ENCODE measurements at regions not wholly inside any gene's neighbourhood (a gene's known extent, or its start where the extent isn't known, plus 50 kb on each side); places are given as distances from the start of the nearest gene placed in this dataset.

GRCh38 chr4:24214796-24215195 lies 324.9 kb upstream of the PPARGC1A start (continued):
- TF ChIP-seq, protein P1, sequence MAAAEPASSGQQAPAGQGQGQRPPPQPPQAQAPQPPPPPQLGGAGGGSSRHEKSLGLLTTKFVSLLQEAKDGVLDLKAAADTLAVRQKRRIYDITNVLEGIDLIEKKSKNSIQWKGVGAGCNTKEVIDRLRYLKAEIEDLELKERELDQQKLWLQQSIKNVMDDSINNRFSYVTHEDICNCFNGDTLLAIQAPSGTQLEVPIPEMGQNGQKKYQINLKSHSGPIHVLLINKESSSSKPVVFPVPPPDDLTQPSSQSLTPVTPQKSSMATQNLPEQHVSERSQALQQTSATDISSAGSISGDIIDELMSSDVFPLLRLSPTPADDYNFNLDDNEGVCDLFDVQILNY (CRISPR knock-in tag; IDR thresholded peaks at IDR 0.05) = no peak

DNA sequence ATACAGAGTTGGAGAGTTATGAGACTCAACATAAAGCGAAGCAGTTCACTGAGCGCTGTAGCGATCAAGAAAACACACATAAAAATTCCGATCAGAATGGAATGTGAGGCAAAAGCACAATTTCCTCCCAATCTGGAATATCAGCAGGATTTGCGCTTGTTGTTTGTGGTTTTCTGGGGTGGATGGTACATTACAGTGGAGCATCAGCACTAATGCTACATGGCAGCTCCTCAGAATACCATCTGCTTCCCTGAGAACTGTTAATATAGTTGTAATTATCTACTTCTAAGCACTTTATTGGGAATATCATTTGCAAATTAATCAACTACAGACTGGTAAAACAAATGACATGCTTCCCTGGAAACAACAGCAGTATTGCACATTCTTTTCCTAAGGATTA lies 324.1 kb upstream of the PPARGC1A start:
- ATAC-seq (no peak), FAIRE-seq (no peak), DNase-seq (ENCODE audit: extremely low read depth in 1 of 4, low spot score in 3 of 4) (no peak)
- Histone ChIP-seq H3K27ac (ENCODE audit: extremely low read depth, low read depth, low read length) (no peak overlapping the region), H4K20me1 (replicated peaks; ENCODE audit: control insufficient read depth, insufficient read depth, low read length) (no peaks in the 10 kb centered on the region), H3K4me2 (ENCODE audit: insufficient read depth, low read length) (no peak overlapping the region), H3K36me3 (ENCODE audit: control insufficient read depth, insufficient read depth, low read length) (no peaks in the 10 kb centered on the region), H3K4me3 (no peak overlapping the region), H3K4me1 (replicated peaks in 1 of 2; ENCODE audit: control insufficient read depth in 2 of 2, insufficient read depth in 2 of 2, low read length in 2 of 2) (no peaks in the 10 kb centered on the region), H3K27me3 (ENCODE audit: control insufficient read depth in 2 of 2, insufficient read depth in 2 of 2, low read length in 2 of 2) (no peaks in the 10 kb centered on the region), H2AFZ (ENCODE audit: low read depth, low read length) (no peak overlapping the region), H3K9me3 (replicated peaks; ENCODE audit: control insufficient read depth, insufficient read depth, low read depth, low read length) (no peaks in the 10 kb centered on the region), H3K79me2 (ENCODE audit: control insufficient read depth, insufficient read depth, low read length) (no peaks in the 10 kb centered on the region), H3K9me1 (ENCODE audit: control insufficient read depth, insufficient read depth, low read length) (no peaks in the 10 kb centered on the region), H3K9ac (ENCODE audit: insufficient read depth in 1 of 2, low read depth in 2 of 2, low read length in 2 of 2) (no peak overlapping the region)
- in situ Hi-C loops (cut with MboI) (no loop called here), intact Hi-C loops (cut with micrococcal nuclease) (no loop called here)
- no TSS peak for BruUV-seq (replicated peaks)
- 0% methylated on average over 5 of the region's 5 CpGs for WGBS (ENCODE audit: insufficient coverage, low coverage, missing lambda C conversion rate)
- POLR2A ChIA-PET = interaction anchor here (0.5 kb wide), 1 partner anchor 683 kb away, joined by 3 read pairs; no protein-coding TSS in a partner anchor
- CTCF ChIA-PET (ENCODE audit: low intra/inter-chr PET ratio) = no interaction called here
- no peak for TF ChIP-seq NCOA4 (IDR thresholded peaks at IDR 0.05; ENCODE audit: partially characterized antibody)
- TF ChIP-seq, protein P2, sequence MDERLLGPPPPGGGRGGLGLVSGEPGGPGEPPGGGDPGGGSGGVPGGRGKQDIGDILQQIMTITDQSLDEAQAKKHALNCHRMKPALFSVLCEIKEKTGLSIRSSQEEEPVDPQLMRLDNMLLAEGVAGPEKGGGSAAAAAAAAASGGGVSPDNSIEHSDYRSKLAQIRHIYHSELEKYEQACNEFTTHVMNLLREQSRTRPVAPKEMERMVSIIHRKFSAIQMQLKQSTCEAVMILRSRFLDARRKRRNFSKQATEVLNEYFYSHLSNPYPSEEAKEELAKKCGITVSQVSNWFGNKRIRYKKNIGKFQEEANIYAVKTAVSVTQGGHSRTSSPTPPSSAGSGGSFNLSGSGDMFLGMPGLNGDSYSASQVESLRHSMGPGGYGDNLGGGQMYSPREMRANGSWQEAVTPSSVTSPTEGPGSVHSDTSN (CRISPR knock-in tag; IDR thresholded peaks at IDR 0.05; ENCODE audit: low read depth) = no peak
- TF ChIP-seq, protein P2 (tag; conservative IDR thresholded peaks at IDR 0.05; ENCODE audit: low read depth) = no peak
- no peak for TF ChIP-seq ZNF24 (IDR thresholded peaks at IDR 0.05)
- TF ChIP-seq PHF20 (IDR thresholded peaks at IDR 0.05; ENCODE audit: partially characterized antibody) = no peak
- TF ChIP-seq HNRNPL (IDR thresholded peaks at IDR 0.05; ENCODE audit: low read depth, low read length) = no peak
- TF ChIP-seq, protein P3, sequence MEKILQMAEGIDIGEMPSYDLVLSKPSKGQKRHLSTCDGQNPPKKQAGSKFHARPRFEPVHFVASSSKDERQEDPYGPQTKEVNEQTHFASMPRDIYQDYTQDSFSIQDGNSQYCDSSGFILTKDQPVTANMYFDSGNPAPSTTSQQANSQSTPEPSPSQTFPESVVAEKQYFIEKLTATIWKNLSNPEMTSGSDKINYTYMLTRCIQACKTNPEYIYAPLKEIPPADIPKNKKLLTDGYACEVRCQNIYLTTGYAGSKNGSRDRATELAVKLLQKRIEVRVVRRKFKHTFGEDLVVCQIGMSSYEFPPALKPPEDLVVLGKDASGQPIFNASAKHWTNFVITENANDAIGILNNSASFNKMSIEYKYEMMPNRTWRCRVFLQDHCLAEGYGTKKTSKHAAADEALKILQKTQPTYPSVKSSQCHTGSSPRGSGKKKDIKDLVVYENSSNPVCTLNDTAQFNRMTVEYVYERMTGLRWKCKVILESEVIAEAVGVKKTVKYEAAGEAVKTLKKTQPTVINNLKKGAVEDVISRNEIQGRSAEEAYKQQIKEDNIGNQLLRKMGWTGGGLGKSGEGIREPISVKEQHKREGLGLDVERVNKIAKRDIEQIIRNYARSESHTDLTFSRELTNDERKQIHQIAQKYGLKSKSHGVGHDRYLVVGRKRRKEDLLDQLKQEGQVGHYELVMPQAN (IDR thresholded peaks at IDR 0.05; ENCODE audit: borderline replicate concordance) = no peak
- no peak for TF ChIP-seq NELFE (IDR thresholded peaks at IDR 0.05; ENCODE audit: insufficient read depth, insufficient read length)
- no peak for TF ChIP-seq ZNF764 (CRISPR knock-in tag; IDR thresholded peaks at IDR 0.05; ENCODE audit: low read depth)
- no peak for TF ChIP-seq NCOA1 (IDR thresholded peaks at IDR 0.05; ENCODE audit: low read depth)
- no peak for TF ChIP-seq HINFP (tag; conservative IDR thresholded peaks at IDR 0.05; ENCODE audit: low read depth)
- no peak for TF ChIP-seq E2F4 (CRISPR knock-in tag; IDR thresholded peaks at IDR 0.05; ENCODE audit: low read depth)
- no peak for TF ChIP-seq SIN3B (IDR thresholded peaks at IDR 0.05; ENCODE audit: low read depth)
